Retinal pigment epithelial cell (primary cell): ENCODE measurements at regions not wholly inside any gene's neighbourhood (a gene's known extent, or its start where the extent isn't known, plus 50 kb on each side); places are given as distances from the start of the nearest gene placed in this dataset.
"Not testable (repeated sequence)": the region's sequence is repeated elsewhere in the genome, so short reads cannot be mapped to it uniquely, and the experiment has no call there.

Experiments used
- DNase-seq: peaks from one replicate; pipeline ENCODE4 v3.0.0-alpha.2; 2010; ENCODE audit warnings: low read depth
- H3K4me3 ChIP-seq: 2 replicates; pipeline ENCODE4 v1.5.1; 2011; ENCODE audit warnings: mild to moderate bottlenecking, low read length, control low read depth, moderate library complexity

DNA sequence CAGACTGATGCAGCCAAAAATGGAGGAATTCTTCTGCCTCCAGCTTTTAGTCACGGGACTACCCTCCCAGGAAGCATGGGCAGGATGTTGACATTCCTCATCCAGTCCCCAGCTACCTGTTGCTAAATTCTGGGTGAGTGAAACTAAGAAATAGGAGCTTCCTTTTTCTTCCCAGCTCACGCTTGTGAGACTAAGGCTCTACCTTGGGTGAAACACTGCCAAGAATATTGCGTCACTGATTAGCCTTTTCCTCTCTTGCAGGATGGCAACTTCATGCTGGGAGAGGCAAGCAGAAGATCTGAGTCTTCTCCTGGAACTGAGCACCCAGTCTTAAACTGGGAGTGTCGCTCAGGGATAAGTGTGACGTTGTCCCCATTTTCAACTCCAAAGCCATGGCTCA is 59.7 kb downstream of the RNU2-63P start:
- DNase-seq, H3K4me3 ChIP-seq: not testable (repeated sequence)

DNA sequence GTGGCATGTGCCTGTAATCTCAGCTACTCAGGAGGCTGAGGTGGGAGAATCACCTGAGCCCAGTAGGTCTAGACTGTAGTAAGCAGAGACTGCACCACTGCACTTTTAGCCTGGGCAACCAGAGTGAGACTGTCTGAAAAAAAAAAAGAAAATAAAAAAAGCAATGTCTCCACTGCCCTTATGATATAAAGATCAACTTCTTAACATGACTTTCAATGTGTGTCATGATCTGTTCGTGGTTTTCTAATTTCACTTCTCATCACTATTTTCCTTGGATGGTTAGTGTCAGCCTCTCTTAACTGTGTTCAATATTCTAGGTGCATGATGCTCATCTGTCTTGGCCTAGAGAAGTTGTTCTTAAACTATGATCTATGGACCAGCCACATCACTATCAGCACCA is 67.3 kb downstream of the RNU2-63P start:
- not testable (repeated sequence) for H3K4me3 ChIP-seq, DNase-seq

DNA sequence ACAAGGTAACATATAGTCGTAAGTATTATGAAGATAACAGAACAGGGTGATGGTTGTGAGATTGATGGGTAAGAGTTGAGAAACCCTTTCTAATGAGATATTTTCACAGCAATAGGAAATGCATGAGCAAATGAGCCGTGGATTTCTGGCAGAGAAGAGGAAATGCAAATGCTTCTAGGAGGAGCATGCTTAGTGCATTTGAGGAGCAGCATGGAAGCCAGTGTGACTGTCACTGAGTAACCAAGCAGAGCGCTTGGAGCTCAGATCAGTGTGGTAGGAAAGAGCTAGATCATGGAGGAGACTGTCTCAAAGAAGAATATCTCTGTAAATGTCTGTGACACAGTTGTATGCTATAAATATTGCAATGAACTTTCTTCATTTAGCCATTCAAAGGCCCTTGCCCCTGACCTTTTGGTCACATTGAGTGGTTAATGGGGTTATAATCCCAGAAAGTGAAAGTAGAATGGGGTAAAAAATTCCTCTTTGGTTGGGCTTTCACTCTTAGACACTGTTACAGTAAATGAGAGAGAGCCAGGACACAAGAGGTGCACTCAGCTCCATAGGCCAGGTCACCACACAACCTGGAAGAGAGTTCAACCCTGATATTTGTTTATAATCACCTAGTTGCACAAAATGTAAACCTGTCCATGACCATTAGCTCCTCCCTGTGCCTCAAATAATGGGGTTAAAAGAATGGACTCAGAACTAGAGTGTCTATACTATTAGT is 69.5 kb downstream of the RNU2-63P start:
- not testable (repeated sequence) for DNase-seq, H3K4me3 ChIP-seq

- not testable (repeated sequence) for H3K4me3 ChIP-seq, DNase-seq
Observed at GRCh38 chr2:87939299-87939698, 77.0 kb downstream of the RNU2-63P start.

DNA sequence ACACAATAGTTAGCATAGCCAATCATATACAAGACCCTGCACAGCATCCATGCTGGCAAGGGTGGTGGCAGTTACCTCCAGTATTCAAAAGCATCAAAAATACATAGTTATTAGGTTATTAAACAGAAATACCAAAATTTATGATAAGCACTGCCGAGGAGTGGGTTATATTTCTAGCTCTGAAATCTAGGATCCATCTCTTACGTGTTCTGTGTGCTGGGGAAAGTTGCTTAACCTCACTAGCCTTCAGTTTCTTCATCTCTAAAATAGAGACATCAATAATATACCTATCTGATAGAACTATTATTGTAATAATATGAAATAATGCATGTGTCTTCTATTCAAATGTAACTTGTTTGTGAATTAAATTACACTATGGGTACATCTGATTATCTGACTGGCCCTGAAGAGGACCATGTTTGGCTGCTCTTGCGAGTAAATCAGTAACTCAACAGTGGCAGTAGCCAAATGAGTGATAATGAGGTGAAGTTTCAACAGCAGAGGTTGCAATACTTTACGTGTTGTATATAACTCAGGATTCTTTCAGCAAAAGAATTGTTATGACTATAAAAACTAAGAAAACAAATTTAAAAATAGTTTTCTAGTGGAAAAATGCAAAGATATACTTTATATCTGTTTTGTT is 93.5 kb upstream of the RGPD2 start:
- DNase-seq, H3K4me3 ChIP-seq: not testable (repeated sequence)

DNA sequence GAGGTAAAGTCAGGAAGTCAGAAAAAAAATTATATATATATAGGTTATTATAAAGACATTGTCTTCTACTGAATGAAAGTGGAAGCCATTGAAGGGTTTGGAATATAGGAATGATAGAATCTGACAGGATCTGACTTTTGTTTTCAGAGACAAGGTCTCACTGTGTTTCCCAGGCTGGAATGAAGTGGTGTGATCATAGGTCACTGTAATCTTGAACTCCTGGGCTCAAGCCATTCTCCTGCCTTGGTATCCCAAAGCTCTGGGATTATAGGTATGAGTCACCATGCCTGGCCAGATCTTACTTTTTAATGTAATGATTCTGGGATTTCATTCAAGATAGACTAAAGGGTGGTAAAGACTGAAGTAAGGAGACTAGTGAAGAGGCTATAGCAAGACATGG is 91.6 kb upstream of the RGPD2 start:
- not testable (repeated sequence) for DNase-seq, H3K4me3 ChIP-seq

- not testable (repeated sequence) for DNase-seq
Observed at GRCh38 chr2:87910848-87911247, 85.3 kb upstream of the RGPD2 start.

GRCh38 chr2:87909042-87909441 is 83.4 kb upstream of the RGPD2 start:
- not testable (repeated sequence) for H3K4me3 ChIP-seq, DNase-seq

More at GRCh38 chr2:87910848-87911247, 85.3 kb upstream of the RGPD2 start:
- H3K4me3 ChIP-seq: not testable (repeated sequence)

DNA sequence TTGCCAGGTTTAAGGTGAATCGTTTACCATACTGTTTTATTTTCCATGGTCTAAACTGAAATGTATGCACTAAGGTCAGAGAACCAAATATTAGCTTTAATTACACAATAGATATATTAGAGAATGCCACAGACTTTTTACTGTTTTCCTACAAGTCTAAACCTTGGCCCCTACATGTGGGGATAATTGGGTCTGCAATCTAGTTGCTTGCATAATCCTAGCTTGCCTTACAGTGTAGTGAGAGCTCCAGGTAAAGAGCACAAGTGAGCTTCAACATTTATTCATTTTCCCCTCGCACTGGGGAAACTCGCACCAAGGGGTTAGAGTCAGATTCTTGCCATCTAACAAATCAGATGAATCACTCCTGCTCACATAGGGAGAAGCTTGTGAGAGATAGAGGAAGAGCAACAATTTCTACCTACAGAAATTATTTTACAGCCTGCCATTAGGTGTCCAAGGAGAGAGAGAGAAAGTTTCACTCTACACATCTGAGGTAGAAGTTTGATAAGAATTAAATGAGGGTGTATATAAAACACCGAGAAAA is 82.0 kb upstream of the RGPD2 start:
- DNase-seq, H3K4me3 ChIP-seq: not testable (repeated sequence)

DNA sequence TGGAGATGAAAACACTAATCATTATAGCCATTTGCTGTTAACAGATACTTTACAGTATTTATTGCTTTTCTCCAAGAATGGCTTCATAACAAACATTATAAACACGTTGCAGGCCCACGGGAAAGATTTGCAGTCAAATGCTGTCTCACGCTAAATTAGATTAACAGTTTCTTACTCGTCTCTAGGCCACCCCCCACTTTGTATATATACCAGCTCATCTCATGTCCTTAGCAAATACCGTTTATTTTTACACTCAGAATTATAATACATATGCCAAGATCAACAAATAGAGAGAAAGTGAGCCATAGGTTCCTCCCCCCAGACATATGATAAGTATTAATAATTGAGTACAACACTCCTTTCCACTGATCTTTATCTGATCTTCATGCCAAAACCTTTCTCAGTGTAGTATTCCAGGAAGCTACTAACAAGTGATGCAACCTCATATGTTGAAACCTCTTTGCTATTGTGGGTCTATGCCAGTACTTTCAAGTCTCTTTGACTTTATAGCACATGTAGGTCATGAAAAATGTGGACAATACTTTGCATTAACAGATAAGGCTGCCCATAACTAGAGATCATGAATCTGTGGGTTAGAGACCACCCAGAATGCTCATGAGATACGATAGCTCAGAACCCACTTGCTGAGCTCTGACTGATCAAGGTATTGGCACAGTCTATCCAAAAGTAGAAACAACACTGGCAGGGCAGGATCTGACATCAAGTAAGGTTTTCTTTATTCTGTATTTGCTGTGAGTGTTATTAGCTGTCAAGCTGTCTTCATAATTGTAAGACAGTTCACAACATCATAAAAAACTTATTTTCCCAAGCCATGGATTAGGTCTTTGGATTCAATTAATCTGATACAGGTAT is 77.9 kb upstream of the RGPD2 start:
- H3K4me3 ChIP-seq: not testable (repeated sequence)
- peak; percentile 5 for DNase-seq

GRCh38 chr2:87883659-87884058 is 58.1 kb upstream of the RGPD2 start:
- DNase-seq, H3K4me3 ChIP-seq: not testable (repeated sequence)
